Fibroblast of skin of abdomen (primary cell): ENCODE measurements at regions not wholly inside any gene's neighbourhood (a gene's known extent, or its start where the extent isn't known, plus 50 kb on each side); places are given as distances from the start of the nearest gene placed in this dataset.
A peak's percentile ranks its signal among the peaks of the same experiment; 100 is the strongest.

Source experiments
- DNase-seq: peaks from one replicate; pipeline ENCODE4 v3.0.0-alpha.2; 2013

- DNase-seq: no peak
These were observed 201.2 kb downstream of the NXNL2 start for GRCh38 chr9:88736136-88736637.

GRCh38 chr9:88737031-88737430, 202.1 kb downstream of the NXNL2 start:
- no peak for DNase-seq

- DNase-seq: no peak
These were observed 202.9 kb downstream of the NXNL2 start for GRCh38 chr9:88737876-88738275.

- peak; percentile 90 for DNase-seq
These were observed 203.7 kb downstream of the NXNL2 start for GRCh38 chr9:88738709-88739108.

- DNase-seq: no peak
These were observed 204.4 kb downstream of the NXNL2 start for GRCh38 chr9:88739373-88739772.

- DNase-seq: no peak
These were observed 205.9 kb downstream of the NXNL2 start for GRCh38 chr9:88740844-88741243.

GRCh38 chr9:88741335-88741734, 206.4 kb downstream of the NXNL2 start:
- no peak for DNase-seq

- peak; percentile 63 for DNase-seq
These were observed 207.5 kb downstream of the NXNL2 start for GRCh38 chr9:88742483-88742882.

- DNase-seq: no peak
These were observed 207.9 kb downstream of the NXNL2 start for GRCh38 chr9:88742905-88743304.

- peak; percentile 98 for DNase-seq
These were observed 210.5 kb downstream of the NXNL2 start for GRCh38 chr9:88745276-88746001.

GRCh38 chr9:88746029-88746742, 211.2 kb downstream of the NXNL2 start:
- DNase-seq: peak; percentile 94

- DNase-seq: no peak
These were observed 211.9 kb downstream of the NXNL2 start for GRCh38 chr9:88746743-88747398.

- DNase-seq: peak; percentile 92
These were observed 212.8 kb downstream of the NXNL2 start for GRCh38 chr9:88747768-88748167.

- DNase-seq: no peak
These were observed 213.7 kb downstream of the NXNL2 start for GRCh38 chr9:88748566-88749261.

GRCh38 chr9:88749420-88749819, 214.4 kb downstream of the NXNL2 start:
- peak; percentile 73 for DNase-seq

GRCh38 chr9:88750832-88751360, 215.9 kb downstream of the NXNL2 start:
- no peak for DNase-seq

- no peak for DNase-seq
These were observed 216.8 kb downstream of the NXNL2 start for GRCh38 chr9:88751781-88752180.

- peak; percentile 51 for DNase-seq
These were observed 218.9 kb downstream of the NXNL2 start for GRCh38 chr9:88753691-88754367.

GRCh38 chr9:88754452-88754851, 219.5 kb downstream of the NXNL2 start:
- DNase-seq: no peak

- no peak for DNase-seq
These were observed 219.9 kb downstream of the NXNL2 start for GRCh38 chr9:88754886-88755285.

GRCh38 chr9:88757406-88758010, 222.5 kb downstream of the NXNL2 start:
- no peak for DNase-seq
